RWPE1 (cell line): ENCODE measurements at regions not wholly inside any gene's neighbourhood (a gene's known extent, or its start where the extent isn't known, plus 50 kb on each side); places are given as distances from the start of the nearest gene placed in this dataset.

Source experiments
- CTCF ChIA-PET: fragments of 350-600 bp; sonication (Branson Sonifier 250); formaldehyde crosslinking; extraction: SDS; loops from one replicate; lab custom pipeline; 2021; lab: Yijun Ruan, JAX
- POLR2A ChIA-PET: fragments of 400-600 bp; formaldehyde crosslinking; extraction: SDS; loops from one replicate; lab custom pipeline; 2020; ENCODE audit warnings: antibody characterized with exemption; ENCODE audit not compliant: low non-redundant PET; lab: Yijun Ruan, JAX
- DNase-seq: peaks from one replicate; pipeline ENCODE4 v3.0.0; 2012; ENCODE audit warnings: low spot score
- H3K27ac ChIP-seq: fragments of 450-650 bp; 2 replicates; pipeline ENCODE4 v1.5.1; 2017
- TF ChIP-seq, protein P1 (sequence below): fragments of 450-650 bp; conservative IDR thresholded peaks from 2 replicates; pipeline ENCODE4 v1.5.1; 2017; ENCODE audit warnings: low read depth, mild to moderate bottlenecking

DNA sequence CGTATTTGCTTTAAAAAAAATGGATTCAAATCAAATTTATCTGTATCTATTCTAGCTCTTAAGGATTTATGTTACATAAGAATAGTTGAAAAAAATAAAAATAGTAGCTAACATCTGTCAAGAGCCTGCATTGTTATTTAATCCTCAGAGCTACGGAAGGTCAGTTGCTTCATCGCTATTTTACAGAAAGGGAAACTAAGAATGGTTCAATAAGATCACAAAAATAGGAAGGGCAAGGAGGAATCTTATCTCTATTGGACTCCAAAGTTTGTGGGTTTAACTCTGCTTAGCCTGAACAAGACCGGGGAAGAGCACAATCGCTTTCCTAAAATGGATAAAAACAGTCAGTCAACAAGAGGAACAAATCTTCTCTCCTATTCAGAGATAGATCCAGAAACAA is 270.2 kb upstream of the SMIM31 start:
- TF ChIP-seq, protein P1, sequence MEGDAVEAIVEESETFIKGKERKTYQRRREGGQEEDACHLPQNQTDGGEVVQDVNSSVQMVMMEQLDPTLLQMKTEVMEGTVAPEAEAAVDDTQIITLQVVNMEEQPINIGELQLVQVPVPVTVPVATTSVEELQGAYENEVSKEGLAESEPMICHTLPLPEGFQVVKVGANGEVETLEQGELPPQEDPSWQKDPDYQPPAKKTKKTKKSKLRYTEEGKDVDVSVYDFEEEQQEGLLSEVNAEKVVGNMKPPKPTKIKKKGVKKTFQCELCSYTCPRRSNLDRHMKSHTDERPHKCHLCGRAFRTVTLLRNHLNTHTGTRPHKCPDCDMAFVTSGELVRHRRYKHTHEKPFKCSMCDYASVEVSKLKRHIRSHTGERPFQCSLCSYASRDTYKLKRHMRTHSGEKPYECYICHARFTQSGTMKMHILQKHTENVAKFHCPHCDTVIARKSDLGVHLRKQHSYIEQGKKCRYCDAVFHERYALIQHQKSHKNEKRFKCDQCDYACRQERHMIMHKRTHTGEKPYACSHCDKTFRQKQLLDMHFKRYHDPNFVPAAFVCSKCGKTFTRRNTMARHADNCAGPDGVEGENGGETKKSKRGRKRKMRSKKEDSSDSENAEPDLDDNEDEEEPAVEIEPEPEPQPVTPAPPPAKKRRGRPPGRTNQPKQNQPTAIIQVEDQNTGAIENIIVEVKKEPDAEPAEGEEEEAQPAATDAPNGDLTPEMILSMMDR = no peak
- no peak for DNase-seq
- H3K27ac ChIP-seq = no peak overlapping the region
- ChIA-PET POLR2A (no interaction called here), CTCF (no interaction called here)

GRCh38 chr4:164484551-164484950 is 269.4 kb upstream of the SMIM31 start:
- ChIA-PET POLR2A (no interaction called here), CTCF (no interaction called here)
- TF ChIP-seq, protein P1 = no peak
- no peak for DNase-seq
- H3K27ac ChIP-seq = no peak overlapping the region

DNA sequence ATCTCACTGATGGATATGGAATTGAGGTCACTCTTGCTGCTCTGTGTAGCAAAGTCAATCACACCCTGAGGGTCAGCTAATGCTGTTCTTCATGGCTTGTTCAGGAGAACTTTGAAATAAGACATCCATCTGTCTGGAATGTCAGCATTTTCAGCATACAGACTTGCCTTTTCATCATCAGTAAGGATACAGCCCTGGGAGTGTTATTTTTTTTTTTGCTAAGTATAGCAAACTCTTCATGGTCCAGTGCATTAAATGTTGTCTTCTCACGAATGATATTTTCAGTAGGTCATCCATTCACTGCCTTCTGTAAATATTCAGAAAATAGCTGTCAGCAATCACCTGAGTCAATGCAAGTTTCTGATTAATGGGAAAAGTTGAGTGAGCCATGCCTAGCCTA is 268.8 kb upstream of the SMIM31 start:
- ChIA-PET POLR2A (no interaction called here), CTCF (no interaction called here)
- no peak overlapping the region for H3K27ac ChIP-seq
- TF ChIP-seq, protein P1 = no peak
- no peak for DNase-seq

- CTCF ChIA-PET = interaction anchor here (0.6 to 0.7 kb wide), 2 partner anchors 10 to 145 kb away, joined by 3 read pairs; no protein-coding TSS in a partner anchor
- POLR2A ChIA-PET = no interaction called here
- DNase-seq = peak; percentile 60
These were observed 265.8 kb upstream of the SMIM31 start for GRCh38 chr4:164488114-164488513.

DNA sequence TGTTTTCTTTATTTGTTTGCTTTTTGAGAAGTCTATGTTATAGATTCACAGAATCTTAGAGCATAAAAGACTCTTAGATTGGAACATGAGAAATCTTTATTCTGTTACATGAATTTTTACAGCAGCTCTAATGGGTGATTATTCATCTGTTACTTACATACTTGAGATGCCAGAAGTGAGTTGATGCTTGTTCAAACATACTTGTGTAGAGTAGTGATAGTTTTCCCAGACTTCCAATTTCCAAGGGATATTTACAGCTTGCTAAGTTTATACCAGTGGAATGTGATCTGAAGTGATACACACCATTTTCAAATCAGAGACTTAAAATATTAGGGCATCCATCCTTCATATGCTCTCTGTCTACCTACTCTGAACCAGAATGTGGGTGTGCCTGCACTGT is 252.9 kb upstream of the SMIM31 start:
- DNase-seq = peak; percentile 39
- CTCF ChIA-PET = interaction anchor here (1.5 kb wide), 1 partner anchor 22 kb away, joined by 4 read pairs; no protein-coding TSS in a partner anchor
- TF ChIP-seq, protein P1 = no peak

More at GRCh38 chr4:164488114-164488513, 265.8 kb upstream of the SMIM31 start:
- H3K27ac ChIP-seq = no peak overlapping the region
- TF ChIP-seq, protein P1 = no peak

GRCh38 chr4:164503874-164504273 is 250.1 kb upstream of the SMIM31 start:
- no peak for DNase-seq
- H3K27ac ChIP-seq = no peak overlapping the region
- POLR2A ChIA-PET = no interaction called here
- CTCF ChIA-PET = no interaction called here
- TF ChIP-seq, protein P1 = no peak

More for the DNA sequence above, 252.9 kb upstream of the SMIM31 start:
- POLR2A ChIA-PET = no interaction called here
- no peak overlapping the region for H3K27ac ChIP-seq
